ENCODE measurements at regions not wholly inside any gene's neighbourhood (a gene's known extent, or its start where the extent isn't known, plus 50 kb on each side); places are given as distances from the start of the nearest gene placed in this dataset.

DNA sequence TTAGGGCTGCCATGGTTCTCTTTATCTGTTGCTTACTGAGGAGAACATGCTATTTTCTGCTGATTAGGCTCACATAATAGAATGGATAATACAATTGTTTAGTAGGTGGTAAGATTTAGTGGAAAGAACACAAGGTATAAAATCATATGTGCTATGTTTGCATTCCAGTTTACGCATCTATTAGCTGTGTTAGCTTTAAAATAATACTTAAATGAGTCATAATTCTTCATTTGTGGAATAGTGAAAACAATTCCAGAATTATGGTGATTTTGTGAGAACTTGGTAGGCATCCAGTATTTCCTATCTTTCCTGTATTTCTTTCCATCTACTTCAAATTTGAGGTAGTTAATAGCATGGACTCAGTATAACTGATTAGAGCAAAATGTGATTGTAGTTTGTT, 1585.5 kb upstream of the LRRTM3 start:
- Histone ChIP-seq H3K79me2 (ENCODE audit: control insufficient read depth, insufficient read depth, low read length) (no peaks in the 10 kb centered on the region), H4K20me1 (ENCODE audit: control insufficient read depth, insufficient read depth, low read length, poor library complexity, severe bottlenecking) (no peaks in the 10 kb centered on the region), H3K4me3 (ENCODE audit: control extremely low read depth in 1 of 5, extremely low read depth in 1 of 5, insufficient read depth in 1 of 5, low read depth in 2 of 5, low read length in 4 of 5) (no peak overlapping the region), H3K4me1 (ENCODE audit: control insufficient read depth in 2 of 2, insufficient read depth in 2 of 2, low read length in 2 of 2) (no peaks in the 10 kb centered on the region), H3K27ac (ENCODE audit: low read length in 2 of 2) (no peak overlapping the region), H3K9ac (ENCODE audit: low read length) (no peak overlapping the region), H3K4me2 (replicated peaks; ENCODE audit: low read depth, low read length, poor library complexity, severe bottlenecking) (no peak overlapping the region), H2AFZ (ENCODE audit: insufficient read depth, low read depth, low read length, poor library complexity, severe bottlenecking) (no peak overlapping the region), H3K36me3 (replicated peaks in 1 of 2; ENCODE audit: control extremely low read depth in 1 of 2, control insufficient read depth in 1 of 2, extremely low read depth in 1 of 2, insufficient read depth in 2 of 2, low read length in 1 of 2) (no peaks in the 10 kb centered on the region), H3K9me3 (ENCODE audit: control extremely low read depth in 1 of 3, control insufficient read depth in 2 of 3, insufficient read depth in 1 of 3, low read length in 2 of 3) (no peaks in the 10 kb centered on the region), H3K27me3 (replicated peaks in 1 of 4; ENCODE audit: control extremely low read depth in 1 of 4, control insufficient read depth in 3 of 4, insufficient read depth in 4 of 4, low read length in 3 of 4) (no peaks in the 10 kb centered on the region)
- no peaks in the 10 kb centered on the region for H3K9me3 Mint-ChIP-seq (ENCODE audit: insufficient read depth)
- TF ChIP-seq, protein P1, sequence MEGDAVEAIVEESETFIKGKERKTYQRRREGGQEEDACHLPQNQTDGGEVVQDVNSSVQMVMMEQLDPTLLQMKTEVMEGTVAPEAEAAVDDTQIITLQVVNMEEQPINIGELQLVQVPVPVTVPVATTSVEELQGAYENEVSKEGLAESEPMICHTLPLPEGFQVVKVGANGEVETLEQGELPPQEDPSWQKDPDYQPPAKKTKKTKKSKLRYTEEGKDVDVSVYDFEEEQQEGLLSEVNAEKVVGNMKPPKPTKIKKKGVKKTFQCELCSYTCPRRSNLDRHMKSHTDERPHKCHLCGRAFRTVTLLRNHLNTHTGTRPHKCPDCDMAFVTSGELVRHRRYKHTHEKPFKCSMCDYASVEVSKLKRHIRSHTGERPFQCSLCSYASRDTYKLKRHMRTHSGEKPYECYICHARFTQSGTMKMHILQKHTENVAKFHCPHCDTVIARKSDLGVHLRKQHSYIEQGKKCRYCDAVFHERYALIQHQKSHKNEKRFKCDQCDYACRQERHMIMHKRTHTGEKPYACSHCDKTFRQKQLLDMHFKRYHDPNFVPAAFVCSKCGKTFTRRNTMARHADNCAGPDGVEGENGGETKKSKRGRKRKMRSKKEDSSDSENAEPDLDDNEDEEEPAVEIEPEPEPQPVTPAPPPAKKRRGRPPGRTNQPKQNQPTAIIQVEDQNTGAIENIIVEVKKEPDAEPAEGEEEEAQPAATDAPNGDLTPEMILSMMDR (IDR thresholded peaks at IDR 0.05), result no peak
- TF ChIP-seq EZH2 (IDR thresholded peaks at IDR 0.05; ENCODE audit: borderline replicate concordance, insufficient read depth, low read depth, low read length, poor library complexity, severe bottlenecking), result no peak
- no peak overlapping the region for H3K27ac Mint-ChIP-seq
- no peak overlapping the region for H3K4me3 Mint-ChIP-seq
- H3K27me3 Mint-ChIP-seq, result no peaks in the 10 kb centered on the region
- no peak for DNase-seq
- CTCF ChIA-PET, result no interaction called here
- intact Hi-C loops (cut with micrococcal nuclease), result no loop called here
- no peak for ATAC-seq (ENCODE audit: low read depth)
- POLR2A ChIA-PET, result no interaction called here
- H3K4me1 Mint-ChIP-seq, result no peaks in the 10 kb centered on the region
- no CpG with 5 or more reads among the region's 1 CpG for whole genome bisulfite sequencing (ENCODE audit: insufficient coverage)

DNA sequence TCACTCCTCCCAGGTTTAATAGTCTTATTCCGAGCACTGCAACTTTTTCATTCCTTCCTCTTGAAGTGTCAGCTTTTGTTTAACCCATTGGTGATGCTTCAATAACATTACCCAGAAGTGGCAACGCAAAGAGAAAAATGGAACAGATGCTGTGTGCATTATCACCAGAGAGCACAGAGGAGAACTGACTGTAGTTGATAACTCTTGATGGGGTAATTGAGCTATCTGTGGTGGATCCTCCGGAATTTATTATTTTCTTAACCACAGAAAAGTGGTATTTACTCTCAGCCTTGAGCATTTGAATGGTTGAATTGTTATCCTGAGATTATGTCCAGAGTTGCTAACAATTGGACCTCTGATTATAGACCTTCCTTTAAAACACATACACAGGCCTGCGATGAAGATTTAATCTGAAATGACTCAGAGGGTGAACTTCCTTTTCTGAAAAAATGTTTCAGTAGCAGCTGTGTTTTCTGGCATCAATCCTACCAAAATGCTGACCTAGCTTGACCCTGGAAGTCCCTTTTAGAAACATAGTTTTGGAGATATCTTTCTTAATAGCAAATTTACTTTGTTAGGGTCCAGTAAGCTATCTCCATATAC, 1584.4 kb upstream of the LRRTM3 start:
- Histone ChIP-seq H3K79me2 (ENCODE audit: control insufficient read depth, insufficient read depth, low read length) (no peaks in the 10 kb centered on the region), H3K9me3 (ENCODE audit: control extremely low read depth in 1 of 3, control insufficient read depth in 2 of 3, insufficient read depth in 1 of 3, low read length in 2 of 3) (no peaks in the 10 kb centered on the region), H3K27me3 (replicated peaks in 1 of 4; ENCODE audit: control extremely low read depth in 1 of 4, control insufficient read depth in 3 of 4, insufficient read depth in 4 of 4, low read length in 3 of 4) (no peaks in the 10 kb centered on the region), H3K36me3 (replicated peaks in 1 of 2; ENCODE audit: control extremely low read depth in 1 of 2, control insufficient read depth in 1 of 2, extremely low read depth in 1 of 2, insufficient read depth in 2 of 2, low read length in 1 of 2) (no peaks in the 10 kb centered on the region), H3K27ac (ENCODE audit: low read length in 2 of 2) (no peak overlapping the region), H2AFZ (ENCODE audit: insufficient read depth, low read depth, low read length, poor library complexity, severe bottlenecking) (no peak overlapping the region), H3K4me2 (replicated peaks; ENCODE audit: low read depth, low read length, poor library complexity, severe bottlenecking) (no peak overlapping the region), H3K4me3 (ENCODE audit: control extremely low read depth in 1 of 5, extremely low read depth in 1 of 5, insufficient read depth in 1 of 5, low read depth in 2 of 5, low read length in 4 of 5) (no peak overlapping the region), H4K20me1 (ENCODE audit: control insufficient read depth, insufficient read depth, low read length, poor library complexity, severe bottlenecking) (no peaks in the 10 kb centered on the region), H3K9ac (ENCODE audit: low read length) (no peak overlapping the region), H3K4me1 (ENCODE audit: control insufficient read depth in 2 of 2, insufficient read depth in 2 of 2, low read length in 2 of 2) (no peaks in the 10 kb centered on the region)
- Mint-ChIP-seq H3K4me1 (no peaks in the 10 kb centered on the region), H3K4me3 (no peak overlapping the region), H3K9me3 (ENCODE audit: insufficient read depth) (no peaks in the 10 kb centered on the region), H3K27ac (no peak overlapping the region), H3K27me3 (no peaks in the 10 kb centered on the region)
- intact Hi-C loops (cut with micrococcal nuclease), result no loop called here
- ATAC-seq (ENCODE audit: low read depth) (no peak), DNase-seq (no peak)
- 80% methylated on average over 1 of the region's 4 CpGs for WGBS (ENCODE audit: insufficient coverage)
- TF ChIP-seq, protein P1 (IDR thresholded peaks at IDR 0.05), result no peak
- TF ChIP-seq EZH2 (IDR thresholded peaks at IDR 0.05; ENCODE audit: borderline replicate concordance, insufficient read depth, low read depth, low read length, poor library complexity, severe bottlenecking), result no peak
- CTCF ChIA-PET, result no interaction called here
- POLR2A ChIA-PET, result no interaction called here

Data from B cell (primary cell).